SK-N-MC (cell line): ENCODE measurements at regions not wholly inside any gene's neighbourhood (a gene's known extent, or its start where the extent isn't known, plus 50 kb on each side); places are given as distances from the start of the nearest gene placed in this dataset.

Source experiments
- EZH2 ChIP-seq: fragments of 200-600 bp; sonication (generic); IDR thresholded peaks from one replicate; pipeline ENCODE4 v1.6.1; 2017; ENCODE audit warnings: antibody characterized with exemption
- FOXP2 ChIP-seq: optimal IDR thresholded peaks from 2 replicates; pipeline ENCODE3; 2011; ENCODE audit warnings: mild to moderate bottlenecking, moderate library complexity; ENCODE audit not compliant: insufficient read depth; ENCODE audit errors: extremely low read length, control extremely low read depth
- POLR2AphosphoS5 ChIP-seq: IDR thresholded peaks from 2 replicates; pipeline ENCODE4 v1.6.1; 2012; ENCODE audit warnings: mild to moderate bottlenecking, low read depth, low read length, borderline replicate concordance

- TF ChIP-seq EZH2 (no peak), POLR2AphosphoS5 (no peak), FOXP2 (no peak)
Observed at GRCh38 chr6:149196091-149196490, 121.4 kb upstream of the TAB2 start.
